ENCODE measurements at regions not wholly inside any gene's neighbourhood (a gene's known extent, or its start where the extent isn't known, plus 50 kb on each side); places are given as distances from the start of the nearest gene placed in this dataset.

- DNase-seq (ENCODE audit: low read depth), result no peak
- H3K4me3 ChIP-seq (ENCODE audit: low read depth, low read length), result no peak overlapping the region
- TF ChIP-seq CTCF (IDR thresholded peaks at IDR 0.05; ENCODE audit: control insufficient read depth, extremely low read depth, insufficient read depth), result no peak
Observed at GRCh38 chr6:23262864-23263263, 693.5 kb downstream of the HDGFL1 start.

- no peak for DNase-seq (ENCODE audit: low read depth)
- no peak overlapping the region for H3K4me3 ChIP-seq (ENCODE audit: low read depth, low read length)
- no peak for TF ChIP-seq CTCF (IDR thresholded peaks at IDR 0.05; ENCODE audit: control insufficient read depth, extremely low read depth, insufficient read depth)
Observed at GRCh38 chr6:23265270-23265669, 695.9 kb downstream of the HDGFL1 start.

GRCh38 chr6:23266536-23266935 lies 697.2 kb downstream of the HDGFL1 start:
- TF ChIP-seq CTCF (IDR thresholded peaks at IDR 0.05; ENCODE audit: control insufficient read depth, extremely low read depth, insufficient read depth), result no peak
- no peak for DNase-seq (ENCODE audit: low read depth)
- H3K4me3 ChIP-seq (ENCODE audit: low read depth, low read length), result no peak overlapping the region

- no peak overlapping the region for H3K4me3 ChIP-seq (ENCODE audit: low read depth, low read length)
- DNase-seq (ENCODE audit: low read depth), result no peak
- TF ChIP-seq CTCF (IDR thresholded peaks at IDR 0.05; ENCODE audit: control insufficient read depth, extremely low read depth, insufficient read depth), result no peak
Observed at GRCh38 chr6:23267651-23268050, 698.3 kb downstream of the HDGFL1 start.

- TF ChIP-seq CTCF (IDR thresholded peaks at IDR 0.05; ENCODE audit: control insufficient read depth, extremely low read depth, insufficient read depth), result no peak
- DNase-seq (ENCODE audit: low read depth), result no peak
- H3K4me3 ChIP-seq (ENCODE audit: low read depth, low read length), result no peak overlapping the region
Observed at GRCh38 chr6:23268348-23268747, 699.0 kb downstream of the HDGFL1 start.

GRCh38 chr6:23269436-23269835 lies 700.1 kb downstream of the HDGFL1 start:
- peak; percentile 70 for DNase-seq (ENCODE audit: low read depth)
- no peak overlapping the region for H3K4me3 ChIP-seq (ENCODE audit: low read depth, low read length)
- no peak for TF ChIP-seq CTCF (IDR thresholded peaks at IDR 0.05; ENCODE audit: control insufficient read depth, extremely low read depth, insufficient read depth)

- no peak overlapping the region for H3K4me3 ChIP-seq (ENCODE audit: low read depth, low read length)
- TF ChIP-seq CTCF (IDR thresholded peaks at IDR 0.05; ENCODE audit: control insufficient read depth, extremely low read depth, insufficient read depth), result no peak
- DNase-seq (ENCODE audit: low read depth), result no peak
Observed at GRCh38 chr6:23272536-23272935, 703.2 kb downstream of the HDGFL1 start.

Data from LNCaP clone FGC (cell line).